ENCODE measurements at regions not wholly inside any gene's neighbourhood (a gene's known extent, or its start where the extent isn't known, plus 50 kb on each side); places are given as distances from the start of the nearest gene placed in this dataset.

GRCh38 chr1:67957066-67957465 lies 93.4 kb downstream of the DIRAS3 start:
- Histone ChIP-seq H3K4me1 (ENCODE audit: control insufficient read depth in 5 of 5, insufficient read depth in 5 of 5, low read length in 5 of 5) (peaks cover 0 to 10% (median 2%) of the 10 kb centered on the region in 5 donors), H3K27me3 (ENCODE audit: control insufficient read depth in 3 of 3, insufficient read depth in 3 of 3, low read length in 2 of 3) (peaks cover 0 to 12% (median 4%) of the 10 kb centered on the region in 3 donors), H3K4me3 (no peak overlapping the region), H3K36me3 (ENCODE audit: control insufficient read depth in 4 of 4, insufficient read depth in 4 of 4, low read length in 4 of 4) (no peaks in the 10 kb centered on the region), H3K27ac (ENCODE audit: low read depth in 1 of 2, low read length in 1 of 2) (no peak overlapping the region), H3K9me3 (ENCODE audit: control insufficient read depth in 4 of 4, insufficient read depth in 3 of 4, low read length in 3 of 4) (peaks cover 0 to 4% (median 2%) of the 10 kb centered on the region in 4 donors), H3K9ac (ENCODE audit: insufficient read depth in 1 of 2, low read length in 2 of 2) (no peak overlapping the region)
- no peak for TF ChIP-seq CTCF (IDR thresholded peaks at IDR 0.05; ENCODE audit: control extremely low read depth, extremely low read depth)
- DNase-seq (peak; percentile 46 to 89 (median 82)), ATAC-seq (ENCODE audit: insufficient read depth, low FRiP score) (no peak)
- 75 to 83% methylated on average over 5 of the region's 5 CpGs for WGBS, 2 donors

GRCh38 chr1:67956116-67956515 lies 94.3 kb downstream of the DIRAS3 start:
- ATAC-seq (ENCODE audit: insufficient read depth, low FRiP score) (peak; percentile 76), DNase-seq (peak in 2 of 3 donors; percentile 23 to 44)
- no peak overlapping the region for H3K4me3 ChIP-seq
- H3K4me1 ChIP-seq (ENCODE audit: control insufficient read depth in 5 of 5, insufficient read depth in 5 of 5, low read length in 5 of 5), result peaks cover 0 to 10% (median 2%) of the 10 kb centered on the region in 5 donors
- no peaks in the 10 kb centered on the region for H3K36me3 ChIP-seq (ENCODE audit: control insufficient read depth in 4 of 4, insufficient read depth in 4 of 4, low read length in 4 of 4)
- peaks cover 0 to 4% (median 1%) of the 10 kb centered on the region in 4 donors for H3K9me3 ChIP-seq (ENCODE audit: control insufficient read depth in 4 of 4, insufficient read depth in 3 of 4, low read length in 3 of 4)
- no peak overlapping the region for H3K9ac ChIP-seq (ENCODE audit: insufficient read depth in 1 of 2, low read length in 2 of 2)
- TF ChIP-seq CTCF (IDR thresholded peaks at IDR 0.05; ENCODE audit: control extremely low read depth, extremely low read depth), result no peak
- no peak overlapping the region for H3K27ac ChIP-seq (ENCODE audit: low read depth in 1 of 2, low read length in 1 of 2)
- peaks cover 0 to 19% (median 7%) of the 10 kb centered on the region in 3 donors for H3K27me3 ChIP-seq (ENCODE audit: control insufficient read depth in 3 of 3, insufficient read depth in 3 of 3, low read length in 2 of 3)

- WGBS, 2 donors, result 65 to 83% methylated on average over 2 of the region's 2 CpGs
- no peak overlapping the region for H3K27ac ChIP-seq (ENCODE audit: low read depth in 1 of 2, low read length in 1 of 2)
Observed at GRCh38 chr1:67955591-67955990, 94.8 kb downstream of the DIRAS3 start.

More at GRCh38 chr1:67955591-67955990, 94.8 kb downstream of the DIRAS3 start:
- Histone ChIP-seq H3K4me1 (ENCODE audit: control insufficient read depth in 5 of 5, insufficient read depth in 5 of 5, low read length in 5 of 5) (peaks cover 0 to 10% (median 0%) of the 10 kb centered on the region in 5 donors), H3K9me3 (ENCODE audit: control insufficient read depth in 4 of 4, insufficient read depth in 3 of 4, low read length in 3 of 4) (peaks cover 0 to 2% (median under 1%) of the 10 kb centered on the region in 4 donors), H3K9ac (ENCODE audit: insufficient read depth in 1 of 2, low read length in 2 of 2) (no peak overlapping the region), H3K4me3 (no peak overlapping the region), H3K27me3 (ENCODE audit: control insufficient read depth in 3 of 3, insufficient read depth in 3 of 3, low read length in 2 of 3) (peaks cover 0 to 24% (median 7%) of the 10 kb centered on the region in 3 donors), H3K36me3 (ENCODE audit: control insufficient read depth in 4 of 4, insufficient read depth in 4 of 4, low read length in 4 of 4) (no peaks in the 10 kb centered on the region)
- ATAC-seq (ENCODE audit: insufficient read depth, low FRiP score) (peak; percentile 63), DNase-seq (peak in 1 of 3 donors; percentile 48)
- TF ChIP-seq CTCF (IDR thresholded peaks at IDR 0.05; ENCODE audit: control extremely low read depth, extremely low read depth), result no peak

All from lung (tissue), 11 donors.